PC-3 (cell line): ENCODE measurements at regions not wholly inside any gene's neighbourhood (a gene's known extent, or its start where the extent isn't known, plus 50 kb on each side); places are given as distances from the start of the nearest gene placed in this dataset.

ENCODE experiments used
- ATAC-seq: fragments of 200-7000 bp; cut with Tn5 transposase; 2 replicates; pipeline ENCODE4 v1.9.1; 2020; ENCODE audit warnings: mild to moderate bottlenecking, moderate library complexity
- BruUV-seq: library from RNA; stranded (reverse); fragments of 400-500 nt; replicated peaks from 2 replicates; lab custom pipeline; 2021; lab: Mats Ljungman, UMichigan
- CTCF ChIA-PET: fragments of 300-600 bp; sonication (Branson Sonifier 250); formaldehyde crosslinking; loops from one replicate; lab custom pipeline; 2022; ENCODE audit warnings: antibody characterized with exemption; lab: Charles Lee
- POLR2A ChIA-PET: fragments of 300-600 bp; sonication (Branson Sonifier 250); formaldehyde crosslinking; loops from one replicate; lab custom pipeline; 2022; ENCODE audit warnings: antibody characterized with exemption; ENCODE audit not compliant: unreplicated experiment; lab: Charles Lee
- DNase-seq: peaks from one replicate; pipeline ENCODE4 v3.0.0-alpha.2; 2015
- H2AFZ ChIP-seq: fragments of 300-600 bp; sonication (generic); 2 replicates; pipeline ENCODE4 v1.6.0; 2016; ENCODE audit warnings: antibody characterized with exemption, low read length
- H3F3A ChIP-seq: fragments of 300-600 bp; sonication (generic); one replicate; pipeline ENCODE4 v1.6.0; 2017; ENCODE audit warnings: antibody characterized with exemption, low read length, control low read depth, mild to moderate bottlenecking; ENCODE audit not compliant: unreplicated experiment
- H3K27ac ChIP-seq: fragments of 300-600 bp; sonication (generic); 2 replicates; pipeline ENCODE4 v1.5.1; 2016; ENCODE audit warnings: mild to moderate bottlenecking, low read length
- H3K27me3 ChIP-seq: fragments of 300-600 bp; sonication (generic); 2 replicates; pipeline ENCODE4 v1.6.1; 2016; ENCODE audit warnings: low read length, mixed read lengths
- H3K36me3 ChIP-seq: fragments of 300-600 bp; sonication (generic); 2 replicates; pipeline ENCODE4 v1.6.1; 2016; ENCODE audit warnings: low read depth, mixed run types, low read length, mixed read lengths
- H3K4me1 ChIP-seq: fragments of 300-600 bp; sonication (generic); 2 replicates; pipeline ENCODE4 v1.5.1; 2016; ENCODE audit warnings: low read length; ENCODE audit not compliant: insufficient read depth
- H3K4me2 ChIP-seq: fragments of 300-600 bp; sonication (generic); 2 replicates; pipeline ENCODE4 v1.6.0; 2016; ENCODE audit warnings: low read length
- H3K4me3 ChIP-seq: fragments of 300-600 bp; sonication (generic); 2 replicates; pipeline ENCODE4 v1.5.1; 2016; ENCODE audit warnings: mild to moderate bottlenecking, low read length, mixed read lengths
- H3K79me2 ChIP-seq: fragments of 300-600 bp; sonication (generic); 2 replicates; pipeline ENCODE4 v1.6.1; 2017; ENCODE audit warnings: low read length, mixed read lengths
- H3K9ac ChIP-seq: fragments of 300-600 bp; sonication (generic); 2 replicates; pipeline ENCODE4 v1.6.0; 2016; ENCODE audit warnings: mild to moderate bottlenecking, low read length
- H3K9me2 ChIP-seq: fragments of 300-600 bp; sonication (generic); replicated peaks from 2 replicates; pipeline ENCODE4 v1.6.1; 2016; ENCODE audit warnings: mixed run types, low read length, mixed read lengths
- H3K9me3 ChIP-seq: fragments of 300-600 bp; sonication (generic); 2 replicates; pipeline ENCODE4 v1.6.1; 2016; ENCODE audit warnings: low read length, mixed read lengths
- H4K20me1 ChIP-seq: fragments of 300-600 bp; sonication (generic); 2 replicates; pipeline ENCODE4 v1.6.1; 2016; ENCODE audit warnings: low read length, mixed read lengths
- CTCF ChIP-seq: fragments of 300-600 bp; sonication (generic); conservative IDR thresholded peaks from 2 replicates; pipeline ENCODE4 v1.5.1; 2017; ENCODE audit warnings: antibody characterized with exemption, low read depth, mild to moderate bottlenecking, low read length
- EZH2 ChIP-seq: fragments of 300-600 bp; sonication (generic); IDR thresholded peaks from one replicate; pipeline ENCODE4 v1.6.1; 2017; ENCODE audit warnings: antibody characterized with exemption, mild to moderate bottlenecking, low read length; ENCODE audit not compliant: unreplicated experiment
- EZH2phosphoT487 ChIP-seq: fragments of 300-600 bp; sonication (generic); IDR thresholded peaks from 2 replicates; pipeline ENCODE4 v1.6.1; 2018; ENCODE audit warnings: mild to moderate bottlenecking, antibody characterized with exemption, low read length, borderline replicate concordance
- intact Hi-C: fragments of 100-400 bp; cut with micrococcal nuclease; formaldehyde crosslinking; loops from 2 replicates; pipeline ENCODE4 v1.9.0; 2023

- Histone ChIP-seq H3K79me2 (no peaks in the 10 kb centered on the region), H3K27ac (no peak overlapping the region), H3K27me3 (no peaks in the 10 kb centered on the region), H3F3A (no peaks in the 10 kb centered on the region), H4K20me1 (no peaks in the 10 kb centered on the region), H3K4me3 (no peak overlapping the region), H3K9me3 (0 out of 2 replicates have a peak, but pooled peaks cover 5% of the 10 kb centered on the region), H3K9ac (no peak overlapping the region), H3K9me2 (no peaks in the 10 kb centered on the region), H3K4me2 (no peak overlapping the region), H3K4me1 (no peaks in the 10 kb centered on the region), H3K36me3 (no peaks in the 10 kb centered on the region), H2AFZ (no peak overlapping the region)
- BruUV-seq, result no TSS peak
- CTCF ChIA-PET, result no interaction called here
- ATAC-seq (no peak), DNase-seq (no peak)
- POLR2A ChIA-PET, result no interaction called here
- TF ChIP-seq EZH2 (no peak), EZH2phosphoT487 (no peak), CTCF (no peak)
- intact Hi-C loops, result no loop called here
These were observed 1004.1 kb downstream of the TBL1XR1 start for GRCh38 chr3:176193032-176193730.

GRCh38 chr3:176190755-176191154, 1006.5 kb downstream of the TBL1XR1 start:
- ChIA-PET CTCF (no interaction called here), POLR2A (no interaction called here)
- no peak overlapping the region for H2AFZ ChIP-seq
- no peak overlapping the region for H3K27ac ChIP-seq
- no peaks in the 10 kb centered on the region for H4K20me1 ChIP-seq
- no peaks in the 10 kb centered on the region for H3K9me3 ChIP-seq
- H3K27me3 ChIP-seq, result no peaks in the 10 kb centered on the region
- no peak overlapping the region for H3K9ac ChIP-seq
- H3K4me1 ChIP-seq, result no peaks in the 10 kb centered on the region
- H3K79me2 ChIP-seq, result no peaks in the 10 kb centered on the region
- TF ChIP-seq EZH2, result no peak
- TF ChIP-seq CTCF, result no peak
- no peak for TF ChIP-seq EZH2phosphoT487
- H3K4me2 ChIP-seq, result no peak overlapping the region
- H3K4me3 ChIP-seq, result no peak overlapping the region
- no peaks in the 10 kb centered on the region for H3F3A ChIP-seq
- intact Hi-C loops, result no loop called here
- no peaks in the 10 kb centered on the region for H3K9me2 ChIP-seq
- ATAC-seq (no peak), DNase-seq (no peak)
- BruUV-seq, result no TSS peak
- no peaks in the 10 kb centered on the region for H3K36me3 ChIP-seq

- H3K9me3 ChIP-seq, result no peaks in the 10 kb centered on the region
- no peaks in the 10 kb centered on the region for H3K9me2 ChIP-seq
- H3K4me3 ChIP-seq, result no peak overlapping the region
- no peak for TF ChIP-seq EZH2
- TF ChIP-seq EZH2phosphoT487, result no peak
- no peak for TF ChIP-seq CTCF
- no peak overlapping the region for H3K9ac ChIP-seq
- H3K36me3 ChIP-seq, result no peaks in the 10 kb centered on the region
- H4K20me1 ChIP-seq, result no peaks in the 10 kb centered on the region
- H2AFZ ChIP-seq, result no peak overlapping the region
- ChIA-PET POLR2A (no interaction called here), CTCF (no interaction called here)
- intact Hi-C loops, result no loop called here
- BruUV-seq, result no TSS peak
- no peaks in the 10 kb centered on the region for H3K4me1 ChIP-seq
- H3K27me3 ChIP-seq, result no peaks in the 10 kb centered on the region
- no peak for ATAC-seq
- no peak overlapping the region for H3K4me2 ChIP-seq
- no peak overlapping the region for H3K27ac ChIP-seq
- DNase-seq, result no peak
- no peaks in the 10 kb centered on the region for H3F3A ChIP-seq
- H3K79me2 ChIP-seq, result no peaks in the 10 kb centered on the region
These were observed 1014.1 kb downstream of the TBL1XR1 start for GRCh38 chr3:176183181-176183580.
